Stomach (tissue), 8 donors: ENCODE measurements at regions not wholly inside any gene's neighbourhood (a gene's known extent, or its start where the extent isn't known, plus 50 kb on each side); places are given as distances from the start of the nearest gene placed in this dataset.

Source experiments
- DNase-seq, 2 donors: peaks; one replicate each; pipeline versions ENCODE4 v3.0.0 to v3.0.0-alpha.2; 2013 to 2019
- H3K27ac ChIP-seq, 5 donors: fragments of 200-600 bp in 4 of 5; sonication (generic) in 4 of 5; one replicate each; pipeline ENCODE4 v1.5.1; 2013 to 2019; ENCODE audit warnings: mild to moderate bottlenecking in 1 of 5, moderate library complexity in 1 of 5
- H3K27me3 ChIP-seq, 3 donors: fragments of 200-600 bp; sonication (generic); one replicate each; pipeline ENCODE4 v1.5.1; 2017 to 2019; ENCODE audit warnings: mixed run types in 1 of 3
- H3K36me3 ChIP-seq, 4 donors: fragments of 200-600 bp; sonication (generic); 1 replicate in 3 of 4; 2 replicates in 1 of 4; pipeline ENCODE4 v1.5.1; 2016 to 2019
- H3K4me1 ChIP-seq, 4 donors: fragments of 200-600 bp; sonication (generic); one replicate each; pipeline ENCODE4 v1.5.1; 2016 to 2019
- H3K4me3 ChIP-seq, 4 donors: fragments of 200-600 bp; sonication (generic) in 3 of 4; one replicate each; pipeline ENCODE4 v1.5.1; 2016 to 2019; ENCODE audit warnings: mild to moderate bottlenecking in 1 of 4
- H3K9me3 ChIP-seq, 4 donors: fragments of 200-600 bp; sonication (generic); one replicate each; pipeline ENCODE4 v1.5.1; 2016 to 2019
- EP300 ChIP-seq: sonication (generic); formaldehyde crosslinking; IDR thresholded peaks from one replicate; pipeline ENCODE4 v1.6.1; 2017; ENCODE audit warnings: antibody characterized with exemption
- POLR2A ChIP-seq, 4 donors: fragments of 450-650 bp; IDR thresholded peaks; one replicate each; pipeline ENCODE4 v1.6.1; 2016; ENCODE audit warnings: antibody characterized with exemption in 4 of 4, control low read depth in 2 of 4, mild to moderate bottlenecking in 1 of 4, moderate library complexity in 1 of 4
- POLR2AphosphoS5 ChIP-seq, 3 donors: sonication (generic); formaldehyde crosslinking; IDR thresholded peaks; one replicate each; pipeline ENCODE4 v1.6.1; 2016; ENCODE audit warnings: antibody characterized with exemption in 3 of 3
- WGBS, 5 donors: extraction: QIAGEN DNeasy Blood & Tissue Kit in 3 of 5; methylation state at CpG; one replicate each; pipeline versions ENCODE4 v1.1.5 to v1.1.7; 2013 to 2018; 5-methylcytosine and 5-hydroxymethylcytosine counted together
- intact Hi-C: fragments of 100-400 bp; cut with DNase I; formaldehyde crosslinking; loops from one replicate; pipeline ENCODE4 v1.15.1; 2023; ENCODE audit warnings: low total_unique reads
- TF ChIP-seq, protein P1 (sequence below), 7 experiments: fragments of 450-650 bp in 4 of 7; fragments of 200-600 bp in 3 of 7; sonication (generic) in 3 of 7; IDR thresholded peaks; one replicate each; pipeline ENCODE4 v1.5.1; 2016 to 2019; ENCODE audit warnings: antibody characterized with exemption in 7 of 7, control low read depth in 2 of 7, mild to moderate bottlenecking in 1 of 7
- donor health status: healthy with polysubstance abuse.
- donor health status: Bipolar disorder and iron deficiency.
- donor health status: healthy.

- DNase-seq, result no peak
- H3K27ac ChIP-seq, result no peak overlapping the region
- H3K27me3 ChIP-seq, result no peaks in the 10 kb centered on the region
- H3K9me3 ChIP-seq, result no peaks in the 10 kb centered on the region
- H3K4me3 ChIP-seq, result no peak overlapping the region
- 74 to 92% (median 85%) methylated on average over 1 of the region's 1 CpG for WGBS, 5 donors
- intact Hi-C loops, result no loop called here
- TF ChIP-seq POLR2AphosphoS5 (IDR thresholded peaks at IDR 0.05) (no peak), EP300 (no peak), POLR2A (IDR thresholded peaks at IDR 0.05) (no peak)
- TF ChIP-seq, protein P1, sequence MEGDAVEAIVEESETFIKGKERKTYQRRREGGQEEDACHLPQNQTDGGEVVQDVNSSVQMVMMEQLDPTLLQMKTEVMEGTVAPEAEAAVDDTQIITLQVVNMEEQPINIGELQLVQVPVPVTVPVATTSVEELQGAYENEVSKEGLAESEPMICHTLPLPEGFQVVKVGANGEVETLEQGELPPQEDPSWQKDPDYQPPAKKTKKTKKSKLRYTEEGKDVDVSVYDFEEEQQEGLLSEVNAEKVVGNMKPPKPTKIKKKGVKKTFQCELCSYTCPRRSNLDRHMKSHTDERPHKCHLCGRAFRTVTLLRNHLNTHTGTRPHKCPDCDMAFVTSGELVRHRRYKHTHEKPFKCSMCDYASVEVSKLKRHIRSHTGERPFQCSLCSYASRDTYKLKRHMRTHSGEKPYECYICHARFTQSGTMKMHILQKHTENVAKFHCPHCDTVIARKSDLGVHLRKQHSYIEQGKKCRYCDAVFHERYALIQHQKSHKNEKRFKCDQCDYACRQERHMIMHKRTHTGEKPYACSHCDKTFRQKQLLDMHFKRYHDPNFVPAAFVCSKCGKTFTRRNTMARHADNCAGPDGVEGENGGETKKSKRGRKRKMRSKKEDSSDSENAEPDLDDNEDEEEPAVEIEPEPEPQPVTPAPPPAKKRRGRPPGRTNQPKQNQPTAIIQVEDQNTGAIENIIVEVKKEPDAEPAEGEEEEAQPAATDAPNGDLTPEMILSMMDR (IDR thresholded peaks at IDR 0.05), result no peak
- H3K36me3 ChIP-seq, result no peaks in the 10 kb centered on the region
- H3K4me1 ChIP-seq, result peaks cover 0 to 6% (median 0%) of the 10 kb centered on the region in 4 donors
Measured at GRCh38 chr14:61632807-61633206, 62.5 kb upstream of the HIF1A start.

DNA sequence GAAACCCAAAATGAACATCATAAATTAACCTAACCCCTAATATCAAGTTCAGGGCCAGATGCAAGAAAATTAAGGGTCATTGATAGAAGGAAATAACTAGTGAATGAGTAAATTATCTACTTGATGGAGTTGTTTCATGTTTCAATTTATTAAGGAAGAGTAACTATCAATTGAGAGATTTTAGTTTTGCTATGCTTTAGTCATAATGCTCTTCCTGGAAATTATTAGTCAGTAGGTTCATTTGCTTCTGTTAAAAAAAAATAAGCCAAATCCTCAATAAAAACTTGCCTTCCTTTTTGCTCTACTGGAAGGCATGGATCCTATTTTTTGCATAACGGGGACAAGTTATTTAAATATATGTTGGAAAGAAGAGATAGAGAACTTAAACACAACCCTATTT lies 59.0 kb upstream of the HIF1A start:
- H3K4me3 ChIP-seq, result no peak overlapping the region
- no peak overlapping the region for H3K27ac ChIP-seq
- H3K9me3 ChIP-seq, result no peaks in the 10 kb centered on the region
- peaks cover 0 to 6% (median 0%) of the 10 kb centered on the region in 4 donors for H3K4me1 ChIP-seq
- DNase-seq, result no peak
- H3K27me3 ChIP-seq, result no peaks in the 10 kb centered on the region
- no peaks in the 10 kb centered on the region for H3K36me3 ChIP-seq
- intact Hi-C loops, result no loop called here
- TF ChIP-seq POLR2A (IDR thresholded peaks at IDR 0.05) (no peak), EP300 (no peak), POLR2AphosphoS5 (IDR thresholded peaks at IDR 0.05) (no peak)
- TF ChIP-seq, protein P1 (IDR thresholded peaks at IDR 0.05), result no peak
- WGBS, 5 donors, result 88 to 100% (median 96%) methylated on average over 1 of the region's 1 CpG

GRCh38 chr14:61636779-61637178 lies 58.5 kb upstream of the HIF1A start:
- Histone ChIP-seq H3K36me3 (no peaks in the 10 kb centered on the region), H3K27ac (no peak overlapping the region), H3K9me3 (no peaks in the 10 kb centered on the region), H3K4me1 (peaks cover 0 to 6% (median 0%) of the 10 kb centered on the region in 4 donors), H3K4me3 (no peak overlapping the region), H3K27me3 (no peaks in the 10 kb centered on the region)
- intact Hi-C loops, result no loop called here
- WGBS, 5 donors, result 88 to 96% (median 94%) methylated on average over 3 of the region's 3 CpGs
- DNase-seq, result no peak
- TF ChIP-seq POLR2A (IDR thresholded peaks at IDR 0.05), result no peak
- no peak for TF ChIP-seq EP300
- TF ChIP-seq, protein P1 (IDR thresholded peaks at IDR 0.05), result no peak
- no peak for TF ChIP-seq POLR2AphosphoS5 (IDR thresholded peaks at IDR 0.05)

GRCh38 chr14:61638595-61639387 lies 56.5 kb upstream of the HIF1A start:
- peaks cover 0 to 6% (median 0%) of the 10 kb centered on the region in 4 donors for H3K4me1 ChIP-seq
- no peaks in the 10 kb centered on the region for H3K36me3 ChIP-seq
- no peak for DNase-seq
- no peaks in the 10 kb centered on the region for H3K9me3 ChIP-seq
- H3K27me3 ChIP-seq, result no peaks in the 10 kb centered on the region
- H3K27ac ChIP-seq, result no peak overlapping the region
- no peak overlapping the region for H3K4me3 ChIP-seq
- TF ChIP-seq POLR2A (IDR thresholded peaks at IDR 0.05) (no peak), EP300 (no peak), POLR2AphosphoS5 (IDR thresholded peaks at IDR 0.05) (no peak)
- TF ChIP-seq, protein P1 (IDR thresholded peaks at IDR 0.05), result no peak
- 48 to 64% (median 59%) methylated on average over 12 of the region's 12 CpGs for WGBS, 5 donors
- intact Hi-C loops, result no loop called here
